Keratinocyte (primary cell): ENCODE measurements at regions not wholly inside any gene's neighbourhood (a gene's known extent, or its start where the extent isn't known, plus 50 kb on each side); places are given as distances from the start of the nearest gene placed in this dataset.

Source experiments
- DNase-seq: peaks from one replicate; pipeline ENCODE4 v3.0.0-alpha.2; 2011; ENCODE audit warnings: low read depth, missing footprints, low spot score
- FAIRE-seq: peaks from 2 replicates; lab custom pipeline; 2011; peaks lifted over from hg19 to GRCh38; lab: Jason Lieb, UNC
- H2AFZ ChIP-seq: 2 replicates; pipeline ENCODE4 v1.6.0; 2012; ENCODE audit warnings: low read length, control low read depth, inconsistent platforms; ENCODE audit not compliant: control insufficient read depth
- H3K27ac ChIP-seq: 2 replicates; pipeline ENCODE4 v1.5.1; 2011; ENCODE audit warnings: low read length; ENCODE audit not compliant: control insufficient read depth, insufficient read depth
- H3K27me3 ChIP-seq: 3 replicates; pipeline ENCODE4 v1.6.0; 2011; ENCODE audit warnings: low read length; ENCODE audit not compliant: control insufficient read depth, insufficient read depth; ENCODE audit errors: extremely low read depth
- H3K36me3 ChIP-seq, 2 experiments: 2 replicates in 1 of 2; 3 replicates in 1 of 2; pipeline ENCODE4 v1.5.1; 2011; ENCODE audit warnings: low read length in 2 of 2, mild to moderate bottlenecking in 1 of 2; ENCODE audit not compliant: control insufficient read depth in 2 of 2, insufficient read depth in 2 of 2; ENCODE audit errors: extremely low read depth in 1 of 2
- H3K4me1 ChIP-seq: 3 replicates; pipeline ENCODE4 v1.5.1; 2011; ENCODE audit warnings: low read length; ENCODE audit not compliant: control insufficient read depth, insufficient read depth; ENCODE audit errors: extremely low read depth
- H3K4me2 ChIP-seq: 3 replicates; pipeline ENCODE4 v1.6.0; 2011; ENCODE audit warnings: low read depth, low read length; ENCODE audit not compliant: control insufficient read depth, insufficient read depth; ENCODE audit errors: extremely low read depth
- H3K4me3 ChIP-seq, 3 experiments: fragments of 200-600 bp in 1 of 3; sonication (generic) in 1 of 3; 2 replicates in 2 of 3; 3 replicates in 1 of 3; pipeline ENCODE4 v1.5.1; 2011 to 2016; ENCODE audit warnings: low read length in 3 of 3, mild to moderate bottlenecking in 3 of 3, control low read depth in 2 of 3, inconsistent platforms in 1 of 3, low read depth in 1 of 3, mixed read lengths in 1 of 3, mixed run types in 1 of 3, moderate library complexity in 1 of 3; ENCODE audit not compliant: control insufficient read depth in 2 of 3, insufficient read depth in 2 of 3; ENCODE audit errors: extremely low read depth in 1 of 3
- H3K79me2 ChIP-seq: 2 replicates; pipeline ENCODE4 v1.6.0; 2012; ENCODE audit warnings: low read length; ENCODE audit not compliant: control insufficient read depth, insufficient read depth
- H3K9ac ChIP-seq: 3 replicates; pipeline ENCODE4 v1.6.0; 2011; ENCODE audit warnings: low read length; ENCODE audit not compliant: control insufficient read depth, insufficient read depth; ENCODE audit errors: extremely low read depth
- H3K9me1 ChIP-seq: 3 replicates; pipeline ENCODE4 v1.6.0; 2011; ENCODE audit warnings: low read length; ENCODE audit not compliant: control insufficient read depth, insufficient read depth; ENCODE audit errors: extremely low read depth
- H3K9me3 ChIP-seq: 2 replicates; pipeline ENCODE4 v1.5.1; 2012; ENCODE audit warnings: low read depth, low read length; ENCODE audit not compliant: control insufficient read depth
- H4K20me1 ChIP-seq: 3 replicates; pipeline ENCODE4 v1.6.0; 2011; ENCODE audit warnings: low read length; ENCODE audit not compliant: control insufficient read depth, insufficient read depth; ENCODE audit errors: extremely low read depth
- CTCF ChIP-seq, 3 experiments: IDR thresholded peaks in 1 of 3; conservative IDR thresholded peaks in 1 of 3; optimal IDR thresholded peaks in 1 of 3; 2 replicates in 2 of 3; 3 replicates in 1 of 3; pipeline versions ENCODE3 to v1.5.1; 2011; ENCODE audit warnings: low read length in 3 of 3, mild to moderate bottlenecking in 3 of 3, moderate library complexity in 2 of 3, control low read depth in 1 of 3, inconsistent platforms in 1 of 3; ENCODE audit not compliant: insufficient read depth in 2 of 3; ENCODE audit errors: extremely low read depth in 1 of 3
- EZH2 ChIP-seq: IDR thresholded peaks from one replicate; pipeline ENCODE4 v1.6.1; 2012; ENCODE audit warnings: inconsistent platforms, mild to moderate bottlenecking, low read length, moderate library complexity
- dilution Hi-C: fragments of 300-500 bp; cut with MboI; formaldehyde crosslinking; loops from one replicate; pipeline ENCODE4 v1.7.0; 2020; ENCODE audit warnings: low sequenced_read_pairs; ENCODE audit not compliant: extremely low pct_ligation_motif_present

DNA sequence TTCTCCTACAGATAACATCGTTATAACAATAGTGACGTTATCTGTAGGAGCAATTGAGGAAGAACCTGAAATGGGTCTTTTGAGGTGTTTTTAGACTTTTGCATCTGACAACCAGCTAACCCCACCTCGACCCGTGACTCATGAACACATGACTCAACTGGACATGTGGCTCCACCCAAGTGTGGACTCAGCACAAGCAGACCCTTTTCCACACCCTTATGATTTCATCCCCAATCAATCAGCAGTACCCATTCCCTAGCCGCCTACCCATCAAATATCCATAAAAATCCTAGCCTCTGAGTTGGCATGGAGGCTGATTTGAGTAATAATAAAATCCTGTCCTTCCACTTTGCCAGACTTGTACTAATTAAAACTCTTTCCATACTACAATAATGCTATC lies 255.4 kb downstream of the ARPP21 start:
- no peak for DNase-seq
- FAIRE-seq = no peak
- H3K4me3 ChIP-seq = no peak overlapping the region
- H3K36me3 ChIP-seq = no peaks in the 10 kb centered on the region
- no peaks in the 10 kb centered on the region for H3K9me1 ChIP-seq
- H3K79me2 ChIP-seq = no peaks in the 10 kb centered on the region
- no peak overlapping the region for H3K9ac ChIP-seq
- dilution Hi-C loops = no loop called here
- no peak overlapping the region for H3K4me2 ChIP-seq
- H3K27me3 ChIP-seq = no peaks in the 10 kb centered on the region
- no peaks in the 10 kb centered on the region for H3K9me3 ChIP-seq
- H2AFZ ChIP-seq = no peak overlapping the region
- H3K27ac ChIP-seq = no peak overlapping the region
- no peaks in the 10 kb centered on the region for H3K4me1 ChIP-seq
- no peak for TF ChIP-seq EZH2
- TF ChIP-seq CTCF (optimal IDR thresholded peaks at IDR 0.05 in 1 of 3, IDR thresholded peaks at IDR 0.05 in 1 of 3, conservative IDR thresholded peaks at IDR 0.05 in 1 of 3; ENCODE audit: extremely low read depth in 1 of 3, insufficient read depth in 2 of 3, low read length in 3 of 3) = no peak
- H4K20me1 ChIP-seq = no peaks in the 10 kb centered on the region

- Histone ChIP-seq H3K9ac (no peak overlapping the region), H3K4me3 (no peak overlapping the region), H3K27ac (no peak overlapping the region), H3K4me2 (no peak overlapping the region), H3K9me3 (no peaks in the 10 kb centered on the region), H3K36me3 (no peaks in the 10 kb centered on the region), H3K4me1 (no peaks in the 10 kb centered on the region), H3K27me3 (no peaks in the 10 kb centered on the region), H2AFZ (no peak overlapping the region), H3K9me1 (no peaks in the 10 kb centered on the region), H3K79me2 (no peaks in the 10 kb centered on the region), H4K20me1 (no peaks in the 10 kb centered on the region)
- dilution Hi-C loops = no loop called here
- TF ChIP-seq CTCF (optimal IDR thresholded peaks at IDR 0.05 in 1 of 3, IDR thresholded peaks at IDR 0.05 in 1 of 3, conservative IDR thresholded peaks at IDR 0.05 in 1 of 3; ENCODE audit: extremely low read depth in 1 of 3, insufficient read depth in 2 of 3, low read length in 3 of 3) = no peak
- TF ChIP-seq EZH2 = no peak
- DNase-seq (no peak), FAIRE-seq (no peak)
These were observed 259.9 kb downstream of the ARPP21 start for GRCh38 chr3:35899245-35899644.
